Right cardiac atrium (tissue), 5 donors: ENCODE measurements at regions not wholly inside any gene's neighbourhood (a gene's known extent, or its start where the extent isn't known, plus 50 kb on each side); places are given as distances from the start of the nearest gene placed in this dataset.

Source experiments
- ATAC-seq, 2 donors: fragments of 200-7000 bp; cut with Tn5 transposase; one replicate each; pipeline versions ENCODE4 v1.8.0 to v1.9.1; 2020; ENCODE audit warnings: moderate library complexity in 2 of 2, mild to moderate bottlenecking in 1 of 2
- DNase-seq, 3 donors: peaks; one replicate each; pipeline ENCODE4 v3.0.0-alpha.2; 2020
- H3K27ac ChIP-seq: one replicate; pipeline ENCODE4 v1.5.1; 2013; ENCODE audit warnings: mild to moderate bottlenecking, low read length, control low read depth, moderate library complexity
- H3K27me3 ChIP-seq: one replicate; pipeline ENCODE4 v1.6.1; 2013; ENCODE audit not compliant: control insufficient read depth, insufficient read depth
- H3K4me1 ChIP-seq: one replicate; pipeline ENCODE4 v1.6.1; 2013; ENCODE audit warnings: low read length; ENCODE audit not compliant: control insufficient read depth, insufficient read depth
- H3K4me3 ChIP-seq: one replicate; pipeline ENCODE4 v1.5.1; 2013; ENCODE audit warnings: low read length, control low read depth
- H3K9me3 ChIP-seq: one replicate; pipeline ENCODE4 v1.6.1; 2013; ENCODE audit warnings: low read length; ENCODE audit not compliant: control insufficient read depth
- WGBS: extraction: QIAGEN DNeasy Blood & Tissue Kit; methylation state at CpG from one replicate; pipeline ENCODE4 v1.1.7; 2013; 5-methylcytosine and 5-hydroxymethylcytosine counted together
- intact Hi-C, 4 donors: fragments of 100-400 bp; cut with DNase I; formaldehyde crosslinking; loops; one replicate each; pipeline versions ENCODE4 v1.11.0 to v1.14.0; 2022 to 2023
- donor health status: healthy with polysubstance abuse.
- donor health status: DM: no; HTN: yes; CAD: no.
- donor health status: DM: no; HTN: no; CAD: no.
- donor health status: DM: no; HTN: yes; CAD: no; lungs with severe emphysema.
- donor health status: DM: yes; HTN: yes; CAD: no.

DNA sequence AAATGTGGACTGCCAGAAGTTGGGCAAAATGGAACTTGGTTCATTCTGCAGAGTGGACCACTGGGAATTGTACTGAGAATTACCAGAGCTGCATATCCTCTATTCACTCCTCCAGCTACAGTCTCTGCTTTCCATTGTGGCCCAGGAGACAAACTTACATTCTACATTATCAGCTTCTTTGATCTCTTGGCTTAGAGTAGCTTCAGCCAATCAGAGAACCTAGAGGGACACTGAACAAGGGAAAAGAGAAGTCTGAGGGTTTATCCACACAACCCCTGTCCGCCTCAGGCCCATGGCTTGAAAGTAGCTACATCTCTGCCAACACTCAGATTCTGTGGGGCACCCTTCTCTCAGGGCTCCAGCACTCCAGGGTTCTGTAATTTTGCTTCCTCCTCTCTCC lies 251.1 kb downstream of the TRIB2 start:
- Histone ChIP-seq H3K9me3 (no peaks in the 10 kb centered on the region), H3K27ac (no peak overlapping the region), H3K4me3 (no peak overlapping the region), H3K27me3 (no peaks in the 10 kb centered on the region), H3K4me1 (no peaks in the 10 kb centered on the region)
- intact Hi-C loops, result no loop called here
- DNase-seq, result no peak
- ATAC-seq, result no peak
- 100% methylated on average over 1 of the region's 1 CpG for WGBS

DNA sequence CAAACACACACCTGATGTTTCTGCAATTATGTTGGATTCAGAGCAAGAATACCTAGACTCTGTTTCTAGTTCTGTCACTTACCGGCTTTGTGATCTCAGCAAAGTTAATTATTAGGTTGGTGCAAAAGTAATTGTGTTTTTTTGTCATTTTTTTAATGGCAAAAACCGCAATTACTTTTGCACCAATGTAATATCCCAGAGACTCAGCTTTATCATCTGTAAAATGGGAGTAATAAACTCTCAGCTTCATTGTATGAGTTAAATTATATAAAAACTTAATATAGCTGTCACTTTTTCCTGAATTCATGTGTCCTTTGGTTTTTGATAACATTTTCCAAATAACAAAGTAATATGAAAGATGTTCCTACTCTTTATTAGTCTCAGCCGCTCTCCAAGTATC lies 251.7 kb downstream of the TRIB2 start:
- Histone ChIP-seq H3K27me3 (no peaks in the 10 kb centered on the region), H3K4me3 (no peak overlapping the region), H3K9me3 (no peaks in the 10 kb centered on the region), H3K4me1 (no peaks in the 10 kb centered on the region), H3K27ac (no peak overlapping the region)
- DNase-seq (no peak), ATAC-seq (no peak)
- WGBS, result 94% methylated on average over 3 of the region's 3 CpGs
- intact Hi-C loops, result no loop called here

DNA sequence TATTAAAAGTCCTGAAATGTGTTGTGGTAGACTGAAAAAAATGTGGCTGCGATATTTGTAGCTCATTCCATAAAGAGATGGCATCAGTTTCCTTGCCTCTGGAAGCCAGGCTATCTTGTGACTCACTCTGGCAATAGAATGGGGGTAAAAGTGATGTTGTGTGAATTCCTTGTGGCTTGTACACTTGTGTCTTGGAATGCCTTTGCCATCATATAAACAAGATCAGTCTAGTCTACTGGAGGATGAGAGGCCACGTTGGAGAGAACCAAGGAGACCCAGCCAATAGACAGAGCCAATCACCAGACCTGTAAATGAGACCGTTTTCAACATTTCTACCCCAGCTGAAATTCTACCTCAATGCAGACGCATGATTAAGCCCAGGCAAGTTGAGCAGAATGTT lies 254.1 kb downstream of the TRIB2 start:
- DNase-seq, result no peak
- Histone ChIP-seq H3K27ac (no peak overlapping the region), H3K27me3 (no peaks in the 10 kb centered on the region), H3K4me3 (no peak overlapping the region), H3K4me1 (no peaks in the 10 kb centered on the region), H3K9me3 (no peaks in the 10 kb centered on the region)
- WGBS, result 93% methylated on average over 4 of the region's 4 CpGs
- ATAC-seq, result no peak
- intact Hi-C loops, result no loop called here

DNA sequence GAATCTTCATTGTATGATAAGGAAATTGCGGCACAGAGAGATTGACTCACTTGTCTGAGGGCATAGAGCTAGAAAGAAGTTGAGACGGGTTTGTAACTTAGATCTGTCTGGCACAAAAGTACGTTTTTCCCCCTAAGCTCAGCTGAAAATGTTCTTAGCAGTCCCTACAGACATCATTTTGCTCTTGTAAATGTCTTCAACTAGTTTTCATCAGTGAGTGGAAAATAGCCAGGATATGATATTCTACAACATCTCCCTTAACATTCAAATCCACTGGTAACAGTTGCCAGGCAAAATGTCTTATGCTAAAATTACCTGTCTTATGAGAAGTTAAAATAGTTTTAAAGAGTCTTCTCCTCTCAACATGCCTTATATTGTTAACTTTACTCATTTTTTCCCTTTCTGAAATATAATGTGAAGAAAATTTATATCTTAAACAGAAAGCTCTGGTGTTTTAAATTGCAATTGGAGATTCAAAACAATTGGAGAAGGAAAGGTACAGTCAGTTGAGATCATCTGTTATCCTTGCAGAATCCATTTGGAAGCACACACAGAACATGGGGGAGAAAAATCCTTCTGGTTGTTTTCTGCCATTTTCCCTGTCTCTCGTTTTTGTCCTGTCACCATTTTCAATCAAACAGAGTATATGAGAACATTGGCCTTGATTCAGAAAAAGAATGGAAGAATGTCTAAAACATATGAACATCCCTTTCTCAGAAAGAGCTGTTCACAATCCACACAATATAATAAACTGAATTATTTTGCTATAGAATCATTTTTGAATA lies 255.0 kb downstream of the TRIB2 start:
- intact Hi-C loops, result no loop called here
- no peaks in the 10 kb centered on the region for H3K4me1 ChIP-seq
- no peaks in the 10 kb centered on the region for H3K9me3 ChIP-seq
- ATAC-seq (no peak), DNase-seq (no peak)
- 72% methylated on average over 4 of the region's 4 CpGs for WGBS
- no peaks in the 10 kb centered on the region for H3K27me3 ChIP-seq
- H3K4me3 ChIP-seq, result no peak overlapping the region
- H3K27ac ChIP-seq, result no peak overlapping the region

DNA sequence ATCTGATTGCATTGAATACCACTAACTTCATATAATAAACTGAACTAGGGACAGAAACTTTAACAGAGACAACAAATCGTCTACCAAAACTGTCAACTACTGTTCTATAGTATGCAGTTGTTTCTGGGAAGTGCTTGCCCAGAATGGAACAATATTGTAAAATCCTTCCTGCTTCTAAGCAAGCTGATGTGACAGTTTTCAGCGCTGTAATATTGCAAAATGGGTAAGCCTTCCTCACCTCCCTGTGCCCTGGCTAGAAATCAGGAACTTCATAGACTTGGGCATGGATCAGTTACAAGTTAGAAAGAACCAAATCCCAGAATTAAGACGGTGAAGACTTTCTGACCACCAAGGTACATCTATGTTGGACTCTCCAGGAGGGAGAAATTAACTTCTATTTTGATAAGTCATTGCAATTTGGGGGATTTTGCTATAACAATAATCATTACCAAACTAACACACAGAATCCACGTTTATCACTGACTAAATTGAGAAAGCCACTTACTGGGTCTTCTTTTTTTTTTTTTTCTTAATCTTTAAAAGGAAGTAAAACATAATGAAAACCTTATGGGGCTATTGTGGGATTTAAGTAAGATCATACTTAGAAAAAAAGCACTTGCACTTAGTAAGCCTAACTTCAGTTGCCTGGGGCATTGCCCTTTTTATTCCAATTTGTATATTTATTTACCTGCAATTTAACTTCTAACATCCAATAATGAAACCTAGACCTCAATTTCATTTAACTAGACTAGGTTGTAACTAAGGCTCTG lies 261.5 kb downstream of the TRIB2 start:
- DNase-seq (no peak), ATAC-seq (peak in 1 of 2 donors; percentile 11)
- intact Hi-C loops, result no loop called here
- no peaks in the 10 kb centered on the region for H3K27me3 ChIP-seq
- H3K4me3 ChIP-seq, result no peak overlapping the region
- no peak overlapping the region for H3K27ac ChIP-seq
- WGBS, result 50% methylated on average over 4 of the region's 4 CpGs
- no peaks in the 10 kb centered on the region for H3K4me1 ChIP-seq
- no peaks in the 10 kb centered on the region for H3K9me3 ChIP-seq

DNA sequence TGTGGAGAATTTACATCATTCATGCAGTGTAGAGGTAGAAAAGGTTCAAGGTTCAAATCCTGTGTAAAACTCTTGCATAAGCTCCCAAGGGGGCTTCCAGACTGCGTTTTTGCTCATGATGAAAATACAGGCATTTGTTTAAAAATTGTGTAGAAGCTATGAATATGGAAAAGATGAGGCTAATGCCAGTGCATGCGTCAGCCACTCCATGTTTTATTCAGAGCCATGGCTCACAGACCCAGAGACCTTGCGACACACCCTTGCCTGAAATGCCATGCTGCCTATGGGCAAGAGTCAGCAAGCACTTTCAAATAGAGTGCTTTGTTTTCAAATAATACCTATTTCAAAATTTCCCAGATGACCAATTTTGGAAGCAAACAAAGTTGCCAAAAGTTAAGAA lies 262.3 kb downstream of the TRIB2 start:
- 89% methylated on average over 3 of the region's 3 CpGs for WGBS
- no peak for ATAC-seq
- no peak overlapping the region for H3K27ac ChIP-seq
- DNase-seq, result no peak
- intact Hi-C loops, result no loop called here
- no peak overlapping the region for H3K4me3 ChIP-seq
- H3K27me3 ChIP-seq, result no peaks in the 10 kb centered on the region
- no peaks in the 10 kb centered on the region for H3K9me3 ChIP-seq
- H3K4me1 ChIP-seq, result no peaks in the 10 kb centered on the region

DNA sequence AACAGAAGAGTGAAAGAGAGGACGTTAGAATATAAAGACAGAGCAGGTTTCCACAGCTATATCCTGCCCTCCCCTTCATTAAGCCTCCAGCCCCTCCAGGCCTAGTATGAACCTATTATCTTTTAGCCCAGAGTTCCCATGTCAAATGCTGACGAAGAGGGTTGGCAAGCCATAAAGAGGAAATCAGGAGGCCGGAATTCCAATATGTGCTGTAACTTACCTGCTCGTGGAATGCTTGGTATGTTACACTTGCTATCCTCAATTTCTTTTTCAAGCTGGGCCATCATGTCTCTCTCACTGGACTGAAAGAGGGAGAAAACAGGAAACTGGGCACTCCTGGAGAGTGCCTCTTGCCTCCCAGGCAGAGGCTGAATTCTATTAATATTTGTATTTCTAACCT lies 264.1 kb downstream of the TRIB2 start:
- Histone ChIP-seq H3K27ac (no peak overlapping the region), H3K27me3 (no peaks in the 10 kb centered on the region), H3K9me3 (no peaks in the 10 kb centered on the region), H3K4me3 (no peak overlapping the region), H3K4me1 (no peaks in the 10 kb centered on the region)
- intact Hi-C loops, result no loop called here
- WGBS, result 81% methylated on average over 4 of the region's 4 CpGs
- no peak for ATAC-seq
- no peak for DNase-seq

DNA sequence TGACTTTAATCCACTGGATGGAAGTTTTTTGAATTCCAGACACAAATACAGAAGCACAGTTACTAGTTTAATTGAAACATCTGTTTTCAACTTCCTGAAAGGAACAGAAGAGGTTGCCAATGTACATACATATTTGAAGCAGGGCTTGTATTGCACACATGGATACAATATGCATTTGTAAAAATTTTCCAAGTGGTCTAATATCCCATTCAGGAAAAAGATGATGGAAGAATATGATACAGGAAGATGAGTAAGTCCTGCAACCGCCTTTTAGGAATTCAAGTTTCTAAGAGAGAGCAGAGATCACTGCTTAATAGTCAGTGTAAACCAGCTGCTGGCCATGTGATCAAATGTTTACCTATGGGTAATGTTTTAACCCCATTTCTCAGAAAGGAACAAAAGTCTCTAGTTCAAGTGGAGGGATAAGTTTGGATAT lies 265.4 kb downstream of the TRIB2 start:
- H3K27me3 ChIP-seq, result no peaks in the 10 kb centered on the region
- no peak overlapping the region for H3K4me3 ChIP-seq
- no peak for DNase-seq
- intact Hi-C loops, result no loop called here
- H3K9me3 ChIP-seq, result no peaks in the 10 kb centered on the region
- no peaks in the 10 kb centered on the region for H3K4me1 ChIP-seq
- H3K27ac ChIP-seq, result no peak overlapping the region
- WGBS, result 78% methylated on average over 1 of the region's 1 CpG
- ATAC-seq, result no peak

DNA sequence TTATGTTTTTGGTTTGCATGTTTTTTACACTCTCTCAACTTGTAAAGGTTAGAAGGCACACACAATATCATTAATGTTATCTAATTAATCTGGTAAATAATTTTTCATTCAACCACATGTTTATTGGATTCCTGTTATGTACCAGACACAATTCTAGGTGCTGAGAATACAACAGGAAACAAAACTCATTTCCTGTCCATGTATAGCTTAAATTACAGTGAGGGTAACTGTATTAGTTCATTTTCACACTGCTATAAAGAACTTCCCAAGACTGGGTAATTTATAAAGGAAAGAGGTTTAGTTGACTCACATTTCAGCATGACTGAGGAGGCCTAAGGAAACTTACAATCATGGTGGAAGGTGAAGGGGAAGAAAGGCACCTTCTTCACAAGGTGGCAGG lies 270.5 kb downstream of the TRIB2 start:
- H3K9me3 ChIP-seq, result no peaks in the 10 kb centered on the region
- DNase-seq, result no peak
- H3K4me3 ChIP-seq, result no peak overlapping the region
- intact Hi-C loops, result no loop called here
- H3K4me1 ChIP-seq, result no peaks in the 10 kb centered on the region
- H3K27me3 ChIP-seq, result no peaks in the 10 kb centered on the region
- no peak overlapping the region for H3K27ac ChIP-seq
- ATAC-seq, result no peak

DNA sequence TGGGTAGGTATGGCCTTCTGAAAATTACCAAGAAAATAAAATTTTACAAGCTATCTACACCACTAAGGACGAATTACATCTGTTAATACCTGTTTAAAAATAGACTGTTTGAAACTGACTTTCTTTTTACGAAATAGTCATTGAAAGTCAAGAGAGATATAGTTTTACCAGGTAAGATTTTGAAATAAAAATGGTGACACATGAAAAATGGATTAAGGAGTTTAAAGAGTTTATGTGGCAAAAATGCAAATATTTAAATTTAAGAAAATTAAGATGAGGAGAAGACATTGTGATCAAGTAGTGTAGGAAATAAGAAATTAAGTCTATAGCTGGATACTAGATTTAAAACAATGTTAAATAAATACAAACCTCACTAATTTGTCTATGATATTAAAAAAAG lies 271.5 kb downstream of the TRIB2 start:
- 92% methylated on average over 2 of the region's 2 CpGs for WGBS

DNA sequence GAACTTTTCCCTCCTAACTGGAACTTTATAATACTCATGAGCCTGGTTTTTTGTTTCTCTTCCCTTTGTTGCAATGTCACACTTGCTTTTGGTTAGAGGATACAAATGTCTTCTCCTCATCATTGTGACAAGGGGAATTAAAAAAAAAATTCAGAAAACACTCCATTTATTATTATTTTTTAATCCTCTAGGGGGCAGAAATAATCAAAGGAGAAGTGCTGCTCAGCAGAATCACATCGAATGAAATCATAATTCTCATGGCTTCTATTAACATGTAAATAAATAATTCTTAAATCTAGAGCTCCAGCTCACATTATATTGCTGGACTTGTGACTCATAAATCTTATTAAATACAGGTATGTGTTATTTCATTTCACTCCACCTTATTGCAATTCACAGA lies 273.8 kb downstream of the TRIB2 start:
- intact Hi-C loops, result loop anchor here in 1 of 4 donors (10.0 kb wide), 1 partner anchor 46 kb away; no protein-coding TSS in a partner anchor
- H3K4me1 ChIP-seq, result no peaks in the 10 kb centered on the region

More for the DNA sequence above, 271.5 kb downstream of the TRIB2 start:
- DNase-seq (no peak), ATAC-seq (no peak)
- Histone ChIP-seq H3K27me3 (no peaks in the 10 kb centered on the region), H3K4me3 (no peak overlapping the region), H3K4me1 (no peaks in the 10 kb centered on the region), H3K9me3 (no peaks in the 10 kb centered on the region), H3K27ac (no peak overlapping the region)
- intact Hi-C loops, result no loop called here

More for the DNA sequence above, 273.8 kb downstream of the TRIB2 start:
- Histone ChIP-seq H3K27me3 (no peaks in the 10 kb centered on the region), H3K9me3 (no peaks in the 10 kb centered on the region), H3K27ac (no peak overlapping the region), H3K4me3 (no peak overlapping the region)
- ATAC-seq, result no peak
- no peak for DNase-seq
- WGBS, result 36% methylated on average over 1 of the region's 1 CpG
